Trophoblast cell (in vitro differentiated cells and primary cell): ENCODE measurements at regions not wholly inside any gene's neighbourhood (a gene's known extent, or its start where the extent isn't known, plus 50 kb on each side); places are given as distances from the start of the nearest gene placed in this dataset.

Source experiments
- DNase-seq, 2 donors: peaks; one replicate each; pipeline ENCODE4 v3.0.0-alpha.2; 2016
- H2AFZ ChIP-seq: 2 replicates; pipeline ENCODE4 v1.6.1; 2013; ENCODE audit warnings: low read length, moderate library complexity, mild to moderate bottlenecking; ENCODE audit not compliant: insufficient read depth, poor library complexity
- H2AK5ac ChIP-seq: 2 replicates; pipeline ENCODE4 v1.6.1; 2013; ENCODE audit warnings: mild to moderate bottlenecking, low read length
- H2BK120ac ChIP-seq: 2 replicates; pipeline ENCODE4 v1.6.1; 2013; ENCODE audit warnings: low read length, mild to moderate bottlenecking, moderate library complexity; ENCODE audit not compliant: insufficient read depth, poor library complexity
- H2BK12ac ChIP-seq: 2 replicates; pipeline ENCODE4 v1.6.1; 2013; ENCODE audit warnings: mild to moderate bottlenecking, low read length, moderate library complexity
- H2BK5ac ChIP-seq: 2 replicates; pipeline ENCODE4 v1.6.1; 2013; ENCODE audit warnings: low read length, low read depth, moderate library complexity, mild to moderate bottlenecking; ENCODE audit not compliant: poor library complexity
- H3K14ac ChIP-seq: 2 replicates; pipeline ENCODE4 v1.6.1; 2013; ENCODE audit warnings: mild to moderate bottlenecking, low read length
- H3K18ac ChIP-seq: 2 replicates; pipeline ENCODE4 v1.6.1; 2013; ENCODE audit warnings: mild to moderate bottlenecking, low read length
- H3K23ac ChIP-seq: 2 replicates; pipeline ENCODE4 v1.6.1; 2013; ENCODE audit warnings: low read length
- H3K27ac ChIP-seq: 2 replicates; pipeline ENCODE4 v1.5.1; 2013; ENCODE audit warnings: low read depth, mild to moderate bottlenecking, inconsistent platforms, low read length, moderate library complexity
- H3K27me3 ChIP-seq: 2 replicates; pipeline ENCODE4 v1.6.1; 2013; ENCODE audit warnings: inconsistent platforms, mild to moderate bottlenecking, low read length, moderate library complexity; ENCODE audit not compliant: insufficient read depth
- H3K36me3 ChIP-seq, 2 experiments: 1 replicate in 1 of 2; 2 replicates in 1 of 2; pipeline ENCODE4 v1.6.1; 2013; ENCODE audit warnings: low read length in 2 of 2, mild to moderate bottlenecking in 2 of 2, moderate library complexity in 1 of 2; ENCODE audit not compliant: insufficient read depth in 2 of 2, control insufficient read depth in 1 of 2
- H3K4ac ChIP-seq: 2 replicates; pipeline ENCODE4 v1.6.1; 2013; ENCODE audit warnings: low read depth, mild to moderate bottlenecking, low read length, moderate library complexity
- H3K4me1 ChIP-seq, 2 experiments: 1 replicate in 1 of 2; 2 replicates in 1 of 2; pipeline ENCODE4 v1.6.1; 2013; ENCODE audit warnings: low read length in 2 of 2, mild to moderate bottlenecking in 2 of 2, moderate library complexity in 1 of 2; ENCODE audit not compliant: insufficient read depth in 2 of 2, control insufficient read depth in 1 of 2
- H3K4me2 ChIP-seq: 2 replicates; pipeline ENCODE4 v1.6.1; 2013; ENCODE audit warnings: inconsistent platforms, mild to moderate bottlenecking, low read length, moderate library complexity
- H3K4me3 ChIP-seq: 2 replicates; pipeline ENCODE4 v1.5.1; 2013; ENCODE audit warnings: mild to moderate bottlenecking, low read depth, low read length, inconsistent platforms
- H3K79me1 ChIP-seq: one replicate; pipeline ENCODE4 v1.6.1; 2013; ENCODE audit warnings: low read length
- H3K79me2 ChIP-seq: 2 replicates; pipeline ENCODE4 v1.6.1; 2013; ENCODE audit warnings: low read length, mild to moderate bottlenecking; ENCODE audit not compliant: control insufficient read depth, insufficient read depth, poor library complexity
- H3K9ac ChIP-seq: 2 replicates; pipeline ENCODE4 v1.6.1; 2013; ENCODE audit warnings: mild to moderate bottlenecking, low read length
- H3K9me3 ChIP-seq: 2 replicates; pipeline ENCODE4 v1.6.1; 2013; ENCODE audit warnings: low read depth, mild to moderate bottlenecking, control low read depth, inconsistent platforms, low read length; ENCODE audit not compliant: insufficient read depth
- H4K12ac ChIP-seq: 2 replicates; pipeline ENCODE4 v1.6.1; 2013; ENCODE audit warnings: low read depth, mild to moderate bottlenecking, low read length, moderate library complexity
- H4K8ac ChIP-seq: 2 replicates; pipeline ENCODE4 v1.6.1; 2013; ENCODE audit warnings: low read depth, mild to moderate bottlenecking, low read length, moderate library complexity
- H4K91ac ChIP-seq: one replicate; pipeline ENCODE4 v1.6.1; 2013; ENCODE audit warnings: low read depth, mild to moderate bottlenecking, low read length, moderate library complexity
- WGBS: extraction: QIAGEN DNeasy Blood & Tissue Kit; methylation state at CpG from one replicate; pipeline ENCODE4 v1.1.7; 2013; ENCODE audit warnings: missing lambda C conversion rate; ENCODE audit not compliant: insufficient read length, insufficient coverage; ENCODE audit errors: extremely low coverage; 5-methylcytosine and 5-hydroxymethylcytosine counted together

GRCh38 chr4:71138007-71138615 is 144.7 kb downstream of the DCK start:
- Histone ChIP-seq H3K9ac (no peak overlapping the region), H2AK5ac (no peak overlapping the region), H3K4ac (no peak overlapping the region), H2AFZ (no peak overlapping the region), H2BK12ac (no peak overlapping the region), H2BK120ac (no peak overlapping the region), H3K36me3 (no peaks in the 10 kb centered on the region), H3K4me3 (no peak overlapping the region), H3K4me1 (no peaks in the 10 kb centered on the region), H3K9me3 (no peaks in the 10 kb centered on the region), H3K79me2 (no peaks in the 10 kb centered on the region), H4K12ac (no peak overlapping the region), H3K14ac (no peak overlapping the region), H3K79me1 (no peaks in the 10 kb centered on the region), H3K27ac (no peak overlapping the region), H3K4me2 (no peak overlapping the region), H4K8ac (no peak overlapping the region), H2BK5ac (no peak overlapping the region), H4K91ac (no peak overlapping the region), H3K23ac (no peak overlapping the region), H3K18ac (no peak overlapping the region), H3K27me3 (no peaks in the 10 kb centered on the region)
- WGBS: no CpG with 5 or more reads among the region's 4 CpGs
- DNase-seq: no peak

- H3K4me2 ChIP-seq: no peak overlapping the region
Measured at GRCh38 chr4:71140563-71140962, 147.1 kb downstream of the DCK start.

GRCh38 chr4:71141125-71141524 is 147.7 kb downstream of the DCK start:
- no peak overlapping the region for H4K91ac ChIP-seq
- no peak overlapping the region for H3K18ac ChIP-seq
- no peak overlapping the region for H2BK120ac ChIP-seq
- no peak overlapping the region for H3K23ac ChIP-seq
- no peak overlapping the region for H3K4me3 ChIP-seq
- no peaks in the 10 kb centered on the region for H3K79me2 ChIP-seq
- no peak overlapping the region for H2AK5ac ChIP-seq
- H3K14ac ChIP-seq: no peak overlapping the region
- no peak overlapping the region for H3K9ac ChIP-seq
- no peak for DNase-seq
- no peak overlapping the region for H3K4me2 ChIP-seq
- no peak overlapping the region for H2BK12ac ChIP-seq
- no peaks in the 10 kb centered on the region for H3K4me1 ChIP-seq
- no peak overlapping the region for H2BK5ac ChIP-seq
- no peak overlapping the region for H3K4ac ChIP-seq
- H2AFZ ChIP-seq: no peak overlapping the region
- H4K12ac ChIP-seq: no peak overlapping the region
- H3K9me3 ChIP-seq: no peaks in the 10 kb centered on the region
- no peak overlapping the region for H4K8ac ChIP-seq
- no peaks in the 10 kb centered on the region for H3K79me1 ChIP-seq
- H3K27ac ChIP-seq: no peak overlapping the region
- H3K27me3 ChIP-seq: no peaks in the 10 kb centered on the region
- no peaks in the 10 kb centered on the region for H3K36me3 ChIP-seq
- no CpG with 5 or more reads among the region's 1 CpG for WGBS

More at GRCh38 chr4:71140563-71140962, 147.1 kb downstream of the DCK start:
- no peak overlapping the region for H3K27ac ChIP-seq
- H3K18ac ChIP-seq: no peak overlapping the region
- H3K4me3 ChIP-seq: no peak overlapping the region
- H3K9me3 ChIP-seq: no peaks in the 10 kb centered on the region
- H3K4ac ChIP-seq: no peak overlapping the region
- H3K27me3 ChIP-seq: no peaks in the 10 kb centered on the region
- no peak overlapping the region for H2BK120ac ChIP-seq
- H3K23ac ChIP-seq: no peak overlapping the region
- DNase-seq: no peak
- no peak overlapping the region for H3K14ac ChIP-seq
- no CpG with 5 or more reads among the region's 2 CpGs for WGBS
- H4K91ac ChIP-seq: no peak overlapping the region
- no peaks in the 10 kb centered on the region for H3K79me2 ChIP-seq
- H2AFZ ChIP-seq: no peak overlapping the region
- H3K4me1 ChIP-seq: no peaks in the 10 kb centered on the region
- H2BK5ac ChIP-seq: no peak overlapping the region
- H3K9ac ChIP-seq: no peak overlapping the region
- H4K12ac ChIP-seq: no peak overlapping the region
- no peak overlapping the region for H4K8ac ChIP-seq
- no peaks in the 10 kb centered on the region for H3K79me1 ChIP-seq
- no peak overlapping the region for H2BK12ac ChIP-seq
- H2AK5ac ChIP-seq: no peak overlapping the region
- no peaks in the 10 kb centered on the region for H3K36me3 ChIP-seq

- H4K91ac ChIP-seq: no peak overlapping the region
- no peaks in the 10 kb centered on the region for H3K9me3 ChIP-seq
- H3K4ac ChIP-seq: no peak overlapping the region
- H3K79me2 ChIP-seq: no peaks in the 10 kb centered on the region
- no peak overlapping the region for H4K8ac ChIP-seq
- H3K18ac ChIP-seq: no peak overlapping the region
- no peak overlapping the region for H3K27ac ChIP-seq
- H2BK5ac ChIP-seq: no peak overlapping the region
- no peak overlapping the region for H4K12ac ChIP-seq
- H3K4me3 ChIP-seq: no peak overlapping the region
- no peaks in the 10 kb centered on the region for H3K4me1 ChIP-seq
- no peak overlapping the region for H3K9ac ChIP-seq
- H3K36me3 ChIP-seq: no peaks in the 10 kb centered on the region
- H2BK12ac ChIP-seq: no peak overlapping the region
- H3K27me3 ChIP-seq: no peaks in the 10 kb centered on the region
- no peak overlapping the region for H3K23ac ChIP-seq
- H2AK5ac ChIP-seq: no peak overlapping the region
- no peak overlapping the region for H2AFZ ChIP-seq
- no peak overlapping the region for H2BK120ac ChIP-seq
- H3K4me2 ChIP-seq: no peak overlapping the region
- H3K79me1 ChIP-seq: no peaks in the 10 kb centered on the region
- no peak overlapping the region for H3K14ac ChIP-seq
- DNase-seq: no peak
Measured at GRCh38 chr4:71147261-71147660, 153.8 kb downstream of the DCK start.
